ENCODE measurements at regions not wholly inside any gene's neighbourhood (a gene's known extent, or its start where the extent isn't known, plus 50 kb on each side); places are given as distances from the start of the nearest gene placed in this dataset.

GRCh38 chrX:43595931-43596330, 60.2 kb upstream of the MAOA start:
- no peak for TF ChIP-seq SUZ12 (IDR thresholded peaks at IDR 0.05; ENCODE audit: extremely low read depth, insufficient read depth, insufficient read length)
- no peak for TF ChIP-seq ZNF274 (IDR thresholded peaks at IDR 0.05; ENCODE audit: low read depth, low read length)
- no peak for TF ChIP-seq YY1 (IDR thresholded peaks at IDR 0.05; ENCODE audit: insufficient read depth, insufficient read length)
- no peak overlapping the region for H3K4me3 ChIP-seq (ENCODE audit: insufficient read length, low read depth)
- H3K4me1 ChIP-seq (ENCODE audit: insufficient read depth, insufficient read length): no peaks in the 10 kb centered on the region
- DNase-seq (ENCODE audit: low read depth, low spot score): no peak
- no peaks in the 10 kb centered on the region for H3K9me3 ChIP-seq (ENCODE audit: insufficient read depth, low read length)
- no peaks in the 10 kb centered on the region for H3K27me3 ChIP-seq (ENCODE audit: insufficient read depth, insufficient read length)
- no peak overlapping the region for H3K9ac ChIP-seq (ENCODE audit: insufficient read length, low read depth)
- H3K36me3 ChIP-seq (ENCODE audit: insufficient read depth, insufficient read length, low read length): no peaks in the 10 kb centered on the region

- Histone ChIP-seq H3K4me1 (ENCODE audit: insufficient read depth, insufficient read length) (no peaks in the 10 kb centered on the region), H3K27me3 (ENCODE audit: insufficient read depth, insufficient read length) (no peaks in the 10 kb centered on the region), H3K9ac (ENCODE audit: insufficient read length, low read depth) (no peak overlapping the region), H3K4me3 (ENCODE audit: insufficient read length, low read depth) (no peak overlapping the region), H3K36me3 (ENCODE audit: insufficient read depth, insufficient read length, low read length) (no peaks in the 10 kb centered on the region), H3K9me3 (ENCODE audit: insufficient read depth, low read length) (no peaks in the 10 kb centered on the region)
- no peak for TF ChIP-seq YY1 (IDR thresholded peaks at IDR 0.05; ENCODE audit: insufficient read depth, insufficient read length)
- no peak for TF ChIP-seq SUZ12 (IDR thresholded peaks at IDR 0.05; ENCODE audit: extremely low read depth, insufficient read depth, insufficient read length)
- TF ChIP-seq ZNF274 (IDR thresholded peaks at IDR 0.05; ENCODE audit: low read depth, low read length): no peak
- DNase-seq (ENCODE audit: low read depth, low spot score): no peak
These were observed 51.3 kb upstream of the MAOA start for GRCh38 chrX:43604753-43605152.

GRCh38 chrX:43605351-43605750, 50.7 kb upstream of the MAOA start:
- DNase-seq (ENCODE audit: low read depth, low spot score): no peak
- H3K4me3 ChIP-seq (ENCODE audit: insufficient read length, low read depth): no peak overlapping the region
- no peaks in the 10 kb centered on the region for H3K36me3 ChIP-seq (ENCODE audit: insufficient read depth, insufficient read length, low read length)
- no peak for TF ChIP-seq YY1 (IDR thresholded peaks at IDR 0.05; ENCODE audit: insufficient read depth, insufficient read length)
- TF ChIP-seq SUZ12 (IDR thresholded peaks at IDR 0.05; ENCODE audit: extremely low read depth, insufficient read depth, insufficient read length): no peak
- TF ChIP-seq ZNF274 (IDR thresholded peaks at IDR 0.05; ENCODE audit: low read depth, low read length): no peak
- H3K9ac ChIP-seq (ENCODE audit: insufficient read length, low read depth): no peak overlapping the region
- no peaks in the 10 kb centered on the region for H3K27me3 ChIP-seq (ENCODE audit: insufficient read depth, insufficient read length)
- no peaks in the 10 kb centered on the region for H3K4me1 ChIP-seq (ENCODE audit: insufficient read depth, insufficient read length)
- no peaks in the 10 kb centered on the region for H3K9me3 ChIP-seq (ENCODE audit: insufficient read depth, low read length)

All from NT2/D1 (cell line).